ENCODE measurements at regions not wholly inside any gene's neighbourhood (a gene's known extent, or its start where the extent isn't known, plus 50 kb on each side); places are given as distances from the start of the nearest gene placed in this dataset.

DNA sequence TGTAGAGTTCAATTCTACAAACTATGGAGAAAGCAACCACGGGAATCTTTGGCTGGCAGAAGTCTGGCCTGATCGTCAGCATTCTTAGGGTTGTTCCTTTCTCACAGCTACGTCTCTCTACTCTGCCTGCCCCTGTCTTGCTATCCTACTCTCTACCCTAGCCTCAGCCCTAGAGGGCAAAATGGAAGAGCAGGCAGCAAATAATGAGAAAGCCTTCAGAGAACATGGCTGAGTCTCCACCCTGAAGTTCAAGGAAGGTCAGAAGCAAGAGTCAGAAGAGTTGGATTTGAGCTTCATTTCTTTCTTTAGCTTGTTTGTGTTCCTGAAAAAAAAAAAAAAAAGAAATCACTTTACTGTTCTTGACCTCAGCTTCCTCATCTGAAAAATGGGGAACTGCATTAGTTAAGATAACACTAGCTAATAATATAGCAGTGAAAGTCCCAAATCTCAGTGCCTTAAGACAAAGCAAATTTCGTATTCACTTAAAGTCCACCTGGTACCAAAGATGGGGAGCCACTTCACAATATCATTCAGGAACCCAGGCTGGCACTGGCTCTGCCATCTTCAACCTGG is 50.2 kb upstream of the CCND2 start:
- intact Hi-C loops (cut with DNase I), result no loop called here
- no peak for DNase-seq (ENCODE audit: low spot score)
- ATAC-seq, result no peak

DNA sequence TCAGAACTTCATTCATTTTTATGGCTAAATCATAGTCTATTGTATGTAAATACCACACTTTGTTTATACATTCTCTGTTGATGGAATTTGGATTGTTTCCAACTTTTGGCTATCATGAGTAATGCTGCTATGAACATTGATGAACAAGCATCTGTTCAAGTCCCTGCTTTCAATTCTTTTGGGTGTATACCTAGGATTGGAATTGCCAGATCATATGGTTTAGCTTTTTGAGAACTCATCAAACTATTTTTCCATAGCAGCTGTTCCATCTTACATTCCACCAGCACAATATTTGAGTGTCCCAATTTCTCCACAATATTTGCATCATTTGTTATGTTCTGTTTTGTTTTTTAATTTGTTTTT is 52.3 kb upstream of the CCND2 start:
- DNase-seq (ENCODE audit: low spot score) (no peak), ATAC-seq (no peak)
- intact Hi-C loops (cut with DNase I), result no loop called here

DNA sequence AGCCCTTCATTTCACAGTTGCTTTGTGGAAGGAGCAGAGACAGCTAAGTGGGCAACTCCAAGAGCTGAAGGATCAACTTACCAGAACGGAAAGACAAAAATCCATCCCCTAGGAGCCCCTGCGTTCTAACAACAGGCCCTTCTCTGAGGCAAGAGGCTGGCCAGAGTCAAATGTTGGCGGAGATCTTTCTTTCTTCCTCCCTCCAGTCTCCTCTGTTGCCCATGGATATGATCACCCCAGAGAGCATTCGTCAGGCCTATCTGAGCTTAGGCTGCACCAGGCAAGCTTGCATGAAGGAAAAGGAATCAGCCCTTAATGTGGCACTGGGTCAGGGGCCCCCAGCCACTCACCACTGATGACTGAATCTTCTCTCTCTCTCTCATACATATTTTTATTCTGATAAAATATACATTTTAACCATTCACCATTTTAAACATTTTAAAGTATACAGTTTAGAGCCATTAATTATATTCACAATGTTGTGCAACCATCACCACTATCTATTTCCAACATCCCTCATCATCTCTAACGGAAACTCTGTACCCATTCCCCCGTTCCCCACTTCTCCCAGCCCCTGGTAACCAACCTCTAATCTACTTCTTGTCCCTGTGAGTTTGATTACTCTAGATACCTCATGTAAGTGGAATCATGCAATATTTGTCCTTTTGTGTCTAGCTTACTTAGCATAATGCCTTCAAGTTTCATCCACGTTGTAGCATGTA is 52.9 kb upstream of the CCND2 start:
- no peak for ATAC-seq
- intact Hi-C loops (cut with DNase I), result no loop called here
- no peak for DNase-seq (ENCODE audit: low spot score)

DNA sequence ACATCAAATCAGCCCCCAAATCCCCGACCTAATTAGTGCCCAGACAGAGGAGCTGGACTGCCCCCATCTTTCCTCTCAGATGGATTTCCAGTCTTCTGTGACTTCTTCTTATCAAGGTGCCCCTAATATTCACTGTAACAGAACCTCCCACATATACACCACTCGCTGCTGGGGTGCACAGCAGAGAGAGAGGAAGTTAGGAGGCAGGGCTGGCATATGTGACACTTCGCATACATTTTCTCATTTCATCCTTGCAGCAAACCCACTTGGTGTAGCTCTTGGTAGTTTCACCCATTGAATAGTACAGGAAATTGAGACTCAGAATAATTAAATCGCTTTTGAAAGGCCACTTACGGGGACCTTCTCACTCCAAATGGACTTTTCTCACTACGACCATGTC is 56.5 kb upstream of the CCND2 start:
- DNase-seq (ENCODE audit: low spot score) (no peak), ATAC-seq (no peak)
- intact Hi-C loops (cut with DNase I), result no loop called here

DNA sequence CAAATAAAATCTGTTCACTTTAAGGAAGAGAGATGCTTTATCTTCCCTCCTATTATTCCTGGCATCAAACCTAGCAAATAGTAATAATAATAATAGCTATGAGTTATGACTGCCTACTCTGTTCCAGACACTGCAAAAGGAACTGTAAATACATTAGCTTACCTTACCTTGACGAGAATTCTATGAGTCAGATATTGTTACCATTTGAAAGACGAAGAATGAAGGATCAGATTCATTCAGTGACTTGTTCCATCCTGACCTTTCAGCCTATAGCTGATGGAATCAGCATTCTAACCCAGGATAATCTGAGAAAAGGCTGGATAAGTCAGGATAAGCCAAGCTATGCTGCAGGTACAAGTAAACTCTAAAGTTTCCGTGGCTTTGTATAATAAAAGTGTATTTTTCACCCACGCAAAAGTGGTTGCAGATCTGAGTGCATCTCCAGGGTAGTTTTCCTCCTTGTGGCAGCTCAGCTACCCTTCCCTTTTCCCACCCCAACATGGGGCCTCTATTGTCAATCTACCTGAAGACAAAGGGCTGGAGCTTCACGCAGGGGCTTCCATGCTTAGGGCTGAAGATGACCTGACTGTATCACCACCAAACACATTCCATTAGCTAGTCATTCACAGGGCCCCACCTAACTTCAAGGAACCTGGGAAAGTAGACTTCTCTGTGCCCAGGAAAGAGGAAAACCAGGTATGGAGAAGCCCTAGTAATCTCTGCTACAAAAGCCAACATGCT is 57.2 kb upstream of the CCND2 start:
- intact Hi-C loops (cut with DNase I), result no loop called here
- ATAC-seq, result no peak
- DNase-seq (ENCODE audit: low spot score), result no peak

DNA sequence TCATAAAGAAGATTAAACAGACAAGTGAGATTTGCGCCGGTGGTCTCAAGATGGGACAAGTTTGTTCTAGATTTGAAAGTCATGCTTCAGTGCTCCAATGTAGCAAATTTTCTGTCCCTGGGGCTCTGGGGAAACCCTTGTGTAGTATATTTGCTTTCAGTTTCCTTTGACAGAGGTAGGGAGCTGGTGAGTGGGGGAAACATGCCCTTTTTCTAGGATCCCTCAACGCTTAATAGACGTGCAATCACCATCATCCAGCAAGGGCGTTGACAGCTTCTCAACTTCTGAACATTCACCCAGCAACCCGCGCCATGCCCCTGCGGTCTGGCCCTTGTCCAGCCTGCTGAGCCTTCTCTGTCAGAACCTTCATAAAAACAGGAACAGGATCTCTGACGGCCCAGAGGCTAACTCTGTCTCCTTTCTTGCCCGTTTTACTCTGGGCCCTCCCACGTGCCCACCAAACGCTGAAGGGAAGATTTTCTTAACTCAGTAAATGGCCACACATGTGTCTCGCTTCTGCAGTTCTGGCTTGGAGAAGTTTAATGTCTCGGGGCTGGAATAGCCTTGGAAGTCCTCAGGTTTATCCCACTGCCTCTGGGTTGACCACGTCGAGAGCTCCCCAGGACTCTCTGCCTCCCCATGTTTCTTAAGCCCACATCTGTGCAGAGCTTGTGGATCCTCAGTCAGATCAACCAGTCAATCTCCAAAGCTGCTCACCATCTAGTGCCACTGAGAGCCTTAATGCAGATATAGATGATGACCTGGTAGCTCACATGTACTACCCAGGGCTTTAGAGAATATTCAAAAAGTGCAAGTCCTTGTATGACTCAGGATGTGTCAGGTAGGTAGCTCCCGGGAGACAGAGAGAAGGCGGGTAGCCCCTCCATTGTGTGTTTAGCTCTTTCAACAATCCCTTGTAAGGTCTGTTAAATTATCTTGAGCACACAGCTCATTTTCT is 58.1 kb upstream of the CCND2 start:
- ATAC-seq (peak; percentile 86), DNase-seq (ENCODE audit: low spot score) (peak; percentile 75)
- intact Hi-C loops (cut with DNase I), result no loop called here

DNA sequence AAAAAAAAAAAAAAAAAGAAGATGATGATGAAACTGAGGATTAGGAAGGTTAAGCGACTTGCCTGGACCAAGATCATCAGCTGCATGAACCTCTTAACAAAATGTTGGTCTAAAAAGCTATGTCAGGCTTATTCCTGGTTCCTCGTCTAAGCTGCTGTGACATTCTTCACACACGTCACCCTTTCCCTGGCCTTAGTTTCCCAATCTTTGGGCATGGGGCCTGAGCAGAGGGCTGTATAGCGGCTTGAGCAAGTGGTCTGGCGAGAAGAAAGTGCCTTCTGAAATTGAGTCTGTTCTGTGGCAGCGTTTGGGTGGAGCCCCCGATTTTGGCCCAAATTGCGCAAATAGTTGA is 58.7 kb upstream of the CCND2 start:
- no peak for DNase-seq (ENCODE audit: low spot score)
- intact Hi-C loops (cut with DNase I), result no loop called here
- no peak for ATAC-seq

DNA sequence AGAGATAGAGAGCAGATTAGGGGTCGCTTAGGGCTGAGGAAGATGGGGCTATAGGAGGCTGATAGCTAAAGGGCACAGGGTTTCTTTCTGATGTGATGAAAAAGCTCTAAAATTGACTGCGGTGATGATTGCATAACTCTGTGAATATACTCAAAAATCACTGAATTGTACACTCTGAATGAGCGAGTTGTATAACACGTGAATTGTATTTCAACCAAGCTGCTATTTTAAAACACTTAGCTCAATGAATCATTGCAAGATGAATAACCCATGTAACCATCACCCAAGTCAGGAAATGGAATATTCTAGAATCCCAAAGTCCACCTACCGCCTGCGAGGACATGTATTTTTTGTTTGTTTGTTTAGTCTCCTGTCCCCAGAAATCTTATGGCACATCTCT is 60.1 kb upstream of the CCND2 start:
- ATAC-seq, result no peak
- intact Hi-C loops (cut with DNase I), result no loop called here
- no peak for DNase-seq (ENCODE audit: low spot score)

DNA sequence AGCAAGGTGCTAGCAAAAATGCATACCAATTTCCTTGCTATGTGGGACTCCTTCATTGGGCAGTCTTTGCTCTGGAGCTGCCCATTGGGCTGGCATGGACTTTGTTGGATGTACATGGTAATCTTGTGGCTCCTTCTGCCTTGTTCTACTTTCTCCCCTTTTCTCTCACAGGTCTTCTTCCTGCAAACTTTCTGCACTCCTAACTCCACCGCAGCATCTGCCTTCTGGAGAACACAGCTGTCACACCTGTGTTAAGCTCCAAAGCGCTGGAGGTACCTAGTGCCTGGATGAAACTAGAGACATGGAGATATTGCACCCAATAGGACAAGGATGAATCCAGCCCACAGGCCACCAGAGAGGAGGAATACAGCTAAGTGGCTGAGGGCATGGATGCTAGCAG is 60.7 kb upstream of the CCND2 start:
- DNase-seq (ENCODE audit: low spot score) (no peak), ATAC-seq (no peak)
- intact Hi-C loops (cut with DNase I), result no loop called here

DNA sequence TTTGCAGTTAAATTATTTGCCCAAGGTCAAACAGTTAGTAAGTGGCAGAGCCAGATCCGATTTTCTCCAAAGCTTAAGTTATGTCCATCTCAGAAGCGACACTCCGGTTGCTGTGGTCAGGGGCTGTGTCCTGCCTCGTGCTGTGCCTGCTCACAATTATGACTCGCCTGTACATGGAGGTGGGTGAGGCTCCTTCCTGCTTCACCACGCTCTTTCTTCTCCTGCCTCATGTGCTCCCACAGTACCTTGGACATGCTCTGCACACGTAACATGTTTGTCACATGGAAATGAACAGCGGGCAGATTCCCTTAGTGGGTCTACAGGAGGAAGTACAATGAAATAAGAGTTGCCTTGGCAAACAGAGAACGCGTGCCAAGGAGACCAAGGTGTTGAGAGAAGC is 62.2 kb upstream of the CCND2 start:
- intact Hi-C loops (cut with DNase I), result no loop called here
- ATAC-seq, result no peak
- no peak for DNase-seq (ENCODE audit: low spot score)

DNA sequence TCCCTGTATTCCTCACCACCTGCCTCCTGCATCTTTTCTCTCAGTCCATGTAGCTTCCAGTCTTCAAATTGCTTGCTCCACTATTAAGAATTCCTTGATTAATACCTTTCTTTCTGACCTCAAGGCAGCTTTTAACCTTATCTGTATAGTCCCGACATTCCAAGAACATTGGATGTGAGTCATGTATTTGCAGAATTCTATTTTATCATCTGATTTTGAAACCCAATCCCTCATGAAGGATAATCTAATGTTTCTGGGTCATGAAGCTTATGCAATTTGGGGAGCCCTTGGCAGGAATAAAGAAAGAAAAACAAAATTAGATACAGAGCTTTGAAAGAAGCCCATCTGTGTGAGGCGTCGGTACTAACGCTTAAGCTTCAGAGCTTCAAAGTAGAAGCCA is 63.4 kb upstream of the CCND2 start:
- ATAC-seq, result no peak

DNA sequence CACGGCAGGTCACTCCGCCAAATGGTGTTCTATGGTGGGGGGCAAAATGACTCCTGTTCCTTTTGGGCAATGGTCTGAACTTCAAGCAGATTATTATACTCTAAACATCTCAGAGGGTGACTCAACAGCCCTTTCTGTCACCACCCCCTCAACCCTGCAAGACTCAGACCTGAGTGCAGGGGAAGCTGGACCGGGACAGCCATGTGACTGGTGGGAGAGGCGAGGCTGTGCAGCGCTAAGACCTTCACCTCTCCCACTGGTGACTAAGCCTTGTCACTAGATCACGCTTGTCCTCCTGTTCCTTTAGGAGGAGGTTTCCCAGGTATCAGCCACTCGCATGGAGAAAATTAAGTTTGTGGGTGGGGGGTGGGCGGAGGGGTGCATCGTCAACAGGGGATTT is 67.1 kb upstream of the CCND2 start:
- ATAC-seq, result no peak
- intact Hi-C loops (cut with DNase I), result no loop called here
- DNase-seq (ENCODE audit: low spot score), result no peak

More for the DNA sequence above, 63.4 kb upstream of the CCND2 start:
- intact Hi-C loops (cut with DNase I), result no loop called here
- DNase-seq (ENCODE audit: low spot score), result no peak

DNA sequence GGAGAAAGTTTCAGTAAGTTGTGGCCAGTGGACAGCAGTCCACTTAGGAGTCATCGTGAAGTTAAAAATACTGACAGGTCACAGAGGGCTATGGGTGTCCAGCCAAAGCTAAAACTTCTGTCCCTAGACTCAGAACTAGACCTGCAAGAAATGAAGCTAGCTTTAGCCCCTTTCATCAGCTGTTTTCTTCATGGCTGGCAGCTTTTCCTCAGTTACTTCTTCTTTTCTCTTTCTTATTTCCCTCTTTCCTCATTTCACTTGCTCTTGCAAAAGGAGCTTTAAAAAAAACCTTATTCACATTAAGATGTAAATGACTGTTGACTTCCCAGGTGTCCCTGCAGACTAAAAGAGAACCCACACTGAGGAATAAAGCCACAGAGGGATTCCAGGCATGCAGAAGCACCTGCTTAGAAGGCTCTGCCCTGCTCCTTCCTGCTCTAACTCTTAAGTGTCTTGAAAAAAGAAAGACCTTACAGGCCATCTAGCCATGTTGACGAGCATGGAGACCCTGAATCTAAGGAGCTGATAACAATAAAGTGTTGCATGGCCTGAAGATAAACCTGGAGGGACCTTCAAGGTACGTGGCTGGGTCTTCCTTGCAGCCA is 69.7 kb upstream of the CCND2 start:
- no peak for ATAC-seq
- intact Hi-C loops (cut with DNase I), result no loop called here
- no peak for DNase-seq (ENCODE audit: low spot score)

DNA sequence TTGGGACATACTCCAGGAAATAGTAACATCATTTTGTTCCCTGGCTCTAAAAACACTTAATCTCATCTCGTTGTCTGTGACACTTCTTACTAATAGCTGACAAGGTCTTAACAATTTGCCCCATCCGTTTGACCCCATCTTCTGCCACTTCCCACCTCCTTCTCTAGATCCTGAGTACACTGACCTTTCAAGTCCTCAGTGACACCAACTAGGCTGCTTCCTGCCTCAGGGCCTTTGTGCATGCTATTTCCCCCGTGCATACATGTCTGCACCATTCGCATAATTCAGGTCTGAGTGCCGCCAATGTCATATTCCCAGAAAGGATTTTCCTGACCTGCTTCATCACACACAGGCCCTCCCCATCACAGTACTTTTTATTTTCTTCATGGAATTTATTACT is 70.6 kb upstream of the CCND2 start:
- no peak for ATAC-seq
- no peak for DNase-seq (ENCODE audit: low spot score)
- intact Hi-C loops (cut with DNase I), result no loop called here

DNA sequence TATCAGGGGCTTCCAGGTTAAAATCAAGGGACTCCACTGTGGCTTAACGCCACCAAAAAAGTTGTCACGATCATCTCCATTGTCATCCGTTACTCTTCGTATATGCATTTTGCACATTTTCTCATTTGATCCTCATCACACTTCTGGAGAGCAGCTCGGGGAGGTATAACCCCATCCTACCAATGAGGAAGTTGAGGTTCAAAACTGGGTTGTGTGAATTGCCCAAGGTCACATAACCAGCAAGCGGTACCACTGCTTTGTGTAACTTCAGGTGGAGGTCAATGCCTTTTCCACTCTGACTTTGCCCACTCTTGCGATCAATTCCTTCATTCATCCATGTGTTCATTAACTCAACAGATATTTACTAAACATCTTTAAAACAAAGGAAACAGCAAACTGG is 71.1 kb upstream of the CCND2 start:
- ATAC-seq (no peak), DNase-seq (ENCODE audit: low spot score) (no peak)
- intact Hi-C loops (cut with DNase I), result no loop called here

DNA sequence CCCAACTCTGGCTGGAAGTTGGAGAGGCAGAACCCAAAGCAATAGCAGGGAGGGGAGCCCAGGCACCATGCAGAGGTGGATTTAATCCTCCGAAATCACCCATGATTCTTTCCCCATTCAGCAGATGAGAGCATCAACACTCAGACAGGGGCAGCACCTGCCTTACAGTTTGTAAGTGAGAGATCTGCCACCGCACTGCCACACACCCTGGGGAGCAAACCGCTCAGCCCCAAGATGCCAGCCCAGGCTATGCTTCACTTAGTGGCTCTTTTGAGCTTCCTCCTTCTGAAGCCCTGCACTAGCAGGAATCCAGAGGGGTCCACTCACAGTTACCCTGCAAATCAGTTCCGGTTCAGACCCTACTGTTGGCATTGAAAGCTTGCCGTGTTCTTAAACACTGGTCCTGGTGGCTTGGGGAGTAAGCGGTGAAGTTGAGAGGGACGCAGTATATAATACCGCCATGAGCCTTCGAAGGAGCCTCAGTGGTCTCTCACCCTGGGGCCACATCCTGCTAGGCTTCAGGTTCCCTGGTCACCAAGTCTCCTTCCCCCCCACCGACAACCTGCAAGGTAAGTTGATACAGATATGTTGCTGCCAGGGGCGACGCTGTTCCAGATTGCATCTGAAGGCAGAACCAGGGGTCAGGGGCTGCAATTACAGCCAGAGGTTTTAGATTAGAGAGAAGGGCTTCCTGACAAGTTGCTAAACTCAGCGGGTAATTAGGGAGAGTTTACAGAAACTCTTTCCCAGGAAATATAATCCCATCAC is 72.0 kb upstream of the CCND2 start:
- no peak for DNase-seq (ENCODE audit: low spot score)
- intact Hi-C loops (cut with DNase I), result no loop called here
- no peak for ATAC-seq

DNA sequence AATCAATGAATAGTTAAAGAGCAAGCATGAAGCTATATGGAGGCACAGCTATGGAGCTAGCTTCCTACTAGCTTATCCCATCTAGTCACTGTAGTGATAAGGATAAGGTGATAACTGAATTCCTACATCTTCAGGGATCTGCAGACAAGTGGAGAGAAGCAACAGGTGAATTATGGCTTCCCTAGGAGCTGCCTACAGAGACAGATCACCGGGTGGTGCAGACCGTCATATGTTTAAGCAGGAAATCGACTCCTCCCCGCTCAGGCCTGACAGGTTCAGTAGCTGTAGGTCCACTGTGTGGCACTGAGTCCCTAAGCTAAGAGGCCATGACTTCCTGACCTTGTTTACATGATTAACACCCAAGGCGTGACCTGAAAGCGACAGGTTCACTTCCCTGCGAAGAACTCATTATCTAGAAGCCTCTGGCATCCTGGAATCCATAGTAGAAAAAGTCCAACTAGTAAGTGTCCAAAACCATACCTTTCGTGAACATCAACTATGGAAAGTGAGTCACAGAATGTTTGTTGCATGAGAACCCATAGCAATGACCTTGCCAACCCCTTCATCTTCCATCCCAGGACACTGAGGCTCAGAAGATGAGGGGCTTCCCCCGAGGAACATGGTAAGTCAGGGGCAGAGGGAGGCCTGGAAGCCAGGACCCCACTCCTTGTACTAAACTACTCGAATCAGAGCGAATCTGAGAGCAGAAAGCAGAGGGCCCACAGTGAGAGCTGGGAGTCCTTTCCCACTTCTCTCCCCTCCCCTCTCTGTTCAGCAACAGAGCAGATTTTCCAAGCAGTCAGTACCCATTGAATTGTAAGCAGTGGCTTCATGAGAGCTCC is 75.4 kb upstream of the CCND2 start:
- no peak for ATAC-seq
- intact Hi-C loops (cut with DNase I), result no loop called here
- no peak for DNase-seq (ENCODE audit: low spot score)
